HEK293 (cell line): ENCODE measurements at regions not wholly inside any gene's neighbourhood (a gene's known extent, or its start where the extent isn't known, plus 50 kb on each side); places are given as distances from the start of the nearest gene placed in this dataset.

Experiments used
- GFI1B ChIP-seq: fragments of 450-650 bp; formaldehyde crosslinking; IDR thresholded peaks from 2 replicates; pipeline ENCODE4 v1.5.1; 2016; ENCODE audit warnings: missing biosample characterization, missing genetic modification characterization
- ZBTB1 ChIP-seq: fragments of 450-650 bp; formaldehyde crosslinking; IDR thresholded peaks from 2 replicates; pipeline ENCODE4 v1.5.1; 2016; ENCODE audit warnings: missing biosample characterization, missing genetic modification characterization
- ZBTB21 ChIP-seq: fragments of 450-650 bp; formaldehyde crosslinking; IDR thresholded peaks from 2 replicates; pipeline ENCODE4 v1.5.1; 2017; ENCODE audit warnings: missing biosample characterization, missing genetic modification characterization
- ZBTB26 ChIP-seq: fragments of 450-650 bp; formaldehyde crosslinking; optimal IDR thresholded peaks from 2 replicates; pipeline ENCODE3; 2016; ENCODE audit warnings: missing biosample characterization, mild to moderate bottlenecking, missing genetic modification characterization
- ZNF146 ChIP-seq: fragments of 450-650 bp; formaldehyde crosslinking; IDR thresholded peaks from 2 replicates; pipeline ENCODE4 v1.5.1; 2016; ENCODE audit warnings: missing biosample characterization, missing genetic modification characterization
- ZNF335 ChIP-seq: fragments of 450-650 bp; formaldehyde crosslinking; conservative IDR thresholded peaks from 2 replicates; pipeline ENCODE4 v1.5.1; 2016; ENCODE audit warnings: missing biosample characterization, missing genetic modification characterization
- ZSCAN5A ChIP-seq: fragments of 450-650 bp; formaldehyde crosslinking; IDR thresholded peaks from 2 replicates; pipeline ENCODE4 v1.5.1; 2016; ENCODE audit warnings: missing biosample characterization, missing genetic modification characterization
- TF ChIP-seq, protein P1 (sequence below): fragments of 450-650 bp; formaldehyde crosslinking; IDR thresholded peaks from 2 replicates; pipeline ENCODE4 v1.5.1; 2016; ENCODE audit warnings: missing biosample characterization, missing genetic modification characterization
- TF ChIP-seq, protein P2 (sequence below): fragments of 450-650 bp; formaldehyde crosslinking; IDR thresholded peaks from 2 replicates; pipeline ENCODE4 v1.5.1; 2016; ENCODE audit warnings: missing biosample characterization, missing genetic modification characterization
- TF ChIP-seq, protein P3 (sequence below): fragments of 450-650 bp; formaldehyde crosslinking; IDR thresholded peaks from 2 replicates; pipeline ENCODE4 v1.5.1; 2016; ENCODE audit warnings: missing biosample characterization, missing genetic modification characterization, low read depth
- TF ChIP-seq, protein P4 (sequence below): fragments of 450-650 bp; formaldehyde crosslinking; IDR thresholded peaks from 2 replicates; pipeline ENCODE4 v1.5.1; 2016; ENCODE audit warnings: missing biosample characterization, missing genetic modification characterization

- TF ChIP-seq, protein P1, sequence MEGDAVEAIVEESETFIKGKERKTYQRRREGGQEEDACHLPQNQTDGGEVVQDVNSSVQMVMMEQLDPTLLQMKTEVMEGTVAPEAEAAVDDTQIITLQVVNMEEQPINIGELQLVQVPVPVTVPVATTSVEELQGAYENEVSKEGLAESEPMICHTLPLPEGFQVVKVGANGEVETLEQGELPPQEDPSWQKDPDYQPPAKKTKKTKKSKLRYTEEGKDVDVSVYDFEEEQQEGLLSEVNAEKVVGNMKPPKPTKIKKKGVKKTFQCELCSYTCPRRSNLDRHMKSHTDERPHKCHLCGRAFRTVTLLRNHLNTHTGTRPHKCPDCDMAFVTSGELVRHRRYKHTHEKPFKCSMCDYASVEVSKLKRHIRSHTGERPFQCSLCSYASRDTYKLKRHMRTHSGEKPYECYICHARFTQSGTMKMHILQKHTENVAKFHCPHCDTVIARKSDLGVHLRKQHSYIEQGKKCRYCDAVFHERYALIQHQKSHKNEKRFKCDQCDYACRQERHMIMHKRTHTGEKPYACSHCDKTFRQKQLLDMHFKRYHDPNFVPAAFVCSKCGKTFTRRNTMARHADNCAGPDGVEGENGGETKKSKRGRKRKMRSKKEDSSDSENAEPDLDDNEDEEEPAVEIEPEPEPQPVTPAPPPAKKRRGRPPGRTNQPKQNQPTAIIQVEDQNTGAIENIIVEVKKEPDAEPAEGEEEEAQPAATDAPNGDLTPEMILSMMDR (tag by site-specific recombination) = no peak
- TF ChIP-seq ZBTB26 (tag by site-specific recombination) = no peak
- no peak for TF ChIP-seq ZSCAN5A
- no peak for TF ChIP-seq ZBTB21 (tag by site-specific recombination)
- TF ChIP-seq ZNF146 (tag by site-specific recombination) = no peak
- no peak for TF ChIP-seq ZNF335
- no peak for TF ChIP-seq ZBTB1 (tag by site-specific recombination)
- TF ChIP-seq, protein P2, sequence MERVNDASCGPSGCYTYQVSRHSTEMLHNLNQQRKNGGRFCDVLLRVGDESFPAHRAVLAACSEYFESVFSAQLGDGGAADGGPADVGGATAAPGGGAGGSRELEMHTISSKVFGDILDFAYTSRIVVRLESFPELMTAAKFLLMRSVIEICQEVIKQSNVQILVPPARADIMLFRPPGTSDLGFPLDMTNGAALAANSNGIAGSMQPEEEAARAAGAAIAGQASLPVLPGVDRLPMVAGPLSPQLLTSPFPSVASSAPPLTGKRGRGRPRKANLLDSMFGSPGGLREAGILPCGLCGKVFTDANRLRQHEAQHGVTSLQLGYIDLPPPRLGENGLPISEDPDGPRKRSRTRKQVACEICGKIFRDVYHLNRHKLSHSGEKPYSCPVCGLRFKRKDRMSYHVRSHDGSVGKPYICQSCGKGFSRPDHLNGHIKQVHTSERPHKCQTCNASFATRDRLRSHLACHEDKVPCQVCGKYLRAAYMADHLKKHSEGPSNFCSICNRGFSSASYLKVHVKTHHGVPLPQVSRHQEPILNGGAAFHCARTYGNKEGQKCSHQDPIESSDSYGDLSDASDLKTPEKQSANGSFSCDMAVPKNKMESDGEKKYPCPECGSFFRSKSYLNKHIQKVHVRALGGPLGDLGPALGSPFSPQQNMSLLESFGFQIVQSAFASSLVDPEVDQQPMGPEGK (tag by site-specific recombination) = no peak
- TF ChIP-seq, protein P3, sequence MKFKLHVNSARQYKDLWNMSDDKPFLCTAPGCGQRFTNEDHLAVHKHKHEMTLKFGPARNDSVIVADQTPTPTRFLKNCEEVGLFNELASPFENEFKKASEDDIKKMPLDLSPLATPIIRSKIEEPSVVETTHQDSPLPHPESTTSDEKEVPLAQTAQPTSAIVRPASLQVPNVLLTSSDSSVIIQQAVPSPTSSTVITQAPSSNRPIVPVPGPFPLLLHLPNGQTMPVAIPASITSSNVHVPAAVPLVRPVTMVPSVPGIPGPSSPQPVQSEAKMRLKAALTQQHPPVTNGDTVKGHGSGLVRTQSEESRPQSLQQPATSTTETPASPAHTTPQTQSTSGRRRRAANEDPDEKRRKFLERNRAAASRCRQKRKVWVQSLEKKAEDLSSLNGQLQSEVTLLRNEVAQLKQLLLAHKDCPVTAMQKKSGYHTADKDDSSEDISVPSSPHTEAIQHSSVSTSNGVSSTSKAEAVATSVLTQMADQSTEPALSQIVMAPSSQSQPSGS (tag by site-specific recombination) = no peak
- TF ChIP-seq GFI1B (tag by site-specific recombination) = no peak
- TF ChIP-seq, protein P4, sequence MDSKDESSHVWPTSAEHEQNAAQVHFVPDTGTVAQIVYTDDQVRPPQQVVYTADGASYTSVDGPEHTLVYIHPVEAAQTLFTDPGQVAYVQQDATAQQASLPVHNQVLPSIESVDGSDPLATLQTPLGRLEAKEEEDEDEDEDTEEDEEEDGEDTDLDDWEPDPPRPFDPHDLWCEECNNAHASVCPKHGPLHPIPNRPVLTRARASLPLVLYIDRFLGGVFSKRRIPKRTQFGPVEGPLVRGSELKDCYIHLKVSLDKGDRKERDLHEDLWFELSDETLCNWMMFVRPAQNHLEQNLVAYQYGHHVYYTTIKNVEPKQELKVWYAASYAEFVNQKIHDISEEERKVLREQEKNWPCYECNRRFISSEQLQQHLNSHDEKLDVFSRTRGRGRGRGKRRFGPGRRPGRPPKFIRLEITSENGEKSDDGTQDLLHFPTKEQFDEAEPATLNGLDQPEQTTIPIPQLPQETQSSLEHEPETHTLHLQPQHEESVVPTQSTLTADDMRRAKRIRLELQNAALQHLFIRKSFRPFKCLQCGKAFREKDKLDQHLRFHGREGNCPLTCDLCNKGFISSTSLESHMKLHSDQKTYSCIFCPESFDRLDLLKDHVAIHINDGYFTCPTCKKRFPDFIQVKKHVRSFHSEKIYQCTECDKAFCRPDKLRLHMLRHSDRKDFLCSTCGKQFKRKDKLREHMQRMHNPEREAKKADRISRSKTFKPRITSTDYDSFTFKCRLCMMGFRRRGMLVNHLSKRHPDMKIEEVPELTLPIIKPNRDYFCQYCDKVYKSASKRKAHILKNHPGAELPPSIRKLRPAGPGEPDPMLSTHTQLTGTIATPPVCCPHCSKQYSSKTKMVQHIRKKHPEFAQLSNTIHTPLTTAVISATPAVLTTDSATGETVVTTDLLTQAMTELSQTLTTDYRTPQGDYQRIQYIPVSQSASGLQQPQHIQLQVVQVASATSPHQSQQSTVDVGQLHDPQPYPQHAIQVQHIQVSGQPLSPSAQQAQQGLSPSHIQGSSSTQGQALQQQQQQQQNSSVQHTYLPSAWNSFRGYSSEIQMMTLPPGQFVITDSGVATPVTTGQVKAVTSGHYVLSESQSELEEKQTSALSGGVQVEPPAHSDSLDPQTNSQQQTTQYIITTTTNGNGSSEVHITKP (tag by site-specific recombination) = no peak
Observed at GRCh38 chr19:5393088-5393487, 52.5 kb upstream of the PTPRS start.
